DOHH2 (cell line): ENCODE measurements at regions not wholly inside any gene's neighbourhood (a gene's known extent, or its start where the extent isn't known, plus 50 kb on each side); places are given as distances from the start of the nearest gene placed in this dataset.

Experiments
- EZH2phosphoT487 ChIP-seq: fragments of 200-600 bp; sonication (generic); IDR thresholded peaks from 2 replicates; pipeline ENCODE4 v1.6.1; 2017; ENCODE audit warnings: borderline replicate concordance, mild to moderate bottlenecking, antibody characterized with exemption, low read length, moderate library complexity, mixed read lengths
- TF ChIP-seq, protein P1 (sequence below): fragments of 200-600 bp; sonication (generic); IDR thresholded peaks from one replicate; pipeline ENCODE4 v1.5.1; 2014; ENCODE audit warnings: antibody characterized with exemption, mild to moderate bottlenecking, low read depth, low read length; ENCODE audit not compliant: poor library complexity, severe bottlenecking

DNA sequence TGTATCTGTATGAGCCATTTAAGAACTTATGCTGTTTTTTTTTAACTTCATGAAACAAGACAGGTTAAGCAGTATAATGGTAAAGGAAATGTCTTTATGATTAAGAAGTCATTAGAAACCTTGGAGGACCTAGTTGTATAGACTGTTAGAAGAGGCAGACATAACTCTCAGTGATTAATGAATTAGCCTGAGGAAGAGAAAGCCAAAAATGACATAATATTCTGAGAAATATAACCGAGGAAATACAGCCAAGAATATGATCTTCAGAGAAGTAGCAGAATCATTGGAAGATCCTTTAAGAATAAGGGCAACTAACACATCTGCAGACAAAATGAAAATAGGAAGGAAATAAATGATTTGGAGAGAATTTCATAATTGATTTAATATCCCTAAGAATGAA lies 738.1 kb upstream of the NCAM2 start:
- TF ChIP-seq, protein P1, sequence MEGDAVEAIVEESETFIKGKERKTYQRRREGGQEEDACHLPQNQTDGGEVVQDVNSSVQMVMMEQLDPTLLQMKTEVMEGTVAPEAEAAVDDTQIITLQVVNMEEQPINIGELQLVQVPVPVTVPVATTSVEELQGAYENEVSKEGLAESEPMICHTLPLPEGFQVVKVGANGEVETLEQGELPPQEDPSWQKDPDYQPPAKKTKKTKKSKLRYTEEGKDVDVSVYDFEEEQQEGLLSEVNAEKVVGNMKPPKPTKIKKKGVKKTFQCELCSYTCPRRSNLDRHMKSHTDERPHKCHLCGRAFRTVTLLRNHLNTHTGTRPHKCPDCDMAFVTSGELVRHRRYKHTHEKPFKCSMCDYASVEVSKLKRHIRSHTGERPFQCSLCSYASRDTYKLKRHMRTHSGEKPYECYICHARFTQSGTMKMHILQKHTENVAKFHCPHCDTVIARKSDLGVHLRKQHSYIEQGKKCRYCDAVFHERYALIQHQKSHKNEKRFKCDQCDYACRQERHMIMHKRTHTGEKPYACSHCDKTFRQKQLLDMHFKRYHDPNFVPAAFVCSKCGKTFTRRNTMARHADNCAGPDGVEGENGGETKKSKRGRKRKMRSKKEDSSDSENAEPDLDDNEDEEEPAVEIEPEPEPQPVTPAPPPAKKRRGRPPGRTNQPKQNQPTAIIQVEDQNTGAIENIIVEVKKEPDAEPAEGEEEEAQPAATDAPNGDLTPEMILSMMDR, result no peak
- no peak for TF ChIP-seq EZH2phosphoT487
